NCI-H2196 (cell line): ENCODE measurements at regions not wholly inside any gene's neighbourhood (a gene's known extent, or its start where the extent isn't known, plus 50 kb on each side); places are given as distances from the start of the nearest gene placed in this dataset.
"Not testable (repeated sequence)": the region's sequence is repeated elsewhere in the genome, so short reads cannot be mapped to it uniquely, and the experiment has no call there.

Experiments used
- DNase-seq: peaks from one replicate; lab custom pipeline; 2025; ENCODE audit not compliant: unreplicated experiment; lab: John Stamatoyannopoulos, UW

GRCh38 chr16:86334079-86334635, 176.2 kb upstream of the FOXF1 start:
- no peak for DNase-seq

- DNase-seq: no peak
These were observed 174.8 kb upstream of the FOXF1 start for GRCh38 chr16:86335266-86336172.

GRCh38 chr16:86337138-86337537, 173.2 kb upstream of the FOXF1 start:
- no peak for DNase-seq

- DNase-seq: no peak
These were observed 172.5 kb upstream of the FOXF1 start for GRCh38 chr16:86337581-86338402.

GRCh38 chr16:86338403-86339115, 171.8 kb upstream of the FOXF1 start:
- DNase-seq: no peak

GRCh38 chr16:86342161-86342834, 168.0 kb upstream of the FOXF1 start:
- DNase-seq: no peak

GRCh38 chr16:86343027-86343795, 167.1 kb upstream of the FOXF1 start:
- no peak for DNase-seq

- DNase-seq: no peak
These were observed 166.3 kb upstream of the FOXF1 start for GRCh38 chr16:86343796-86344585.

- DNase-seq: no peak
These were observed 165.8 kb upstream of the FOXF1 start for GRCh38 chr16:86344586-86344871.

- no peak for DNase-seq
These were observed 165.4 kb upstream of the FOXF1 start for GRCh38 chr16:86344881-86345280.

GRCh38 chr16:86345516-86345915, 164.8 kb upstream of the FOXF1 start:
- no peak for DNase-seq

GRCh38 chr16:86346034-86346433, 164.3 kb upstream of the FOXF1 start:
- DNase-seq: no peak

- DNase-seq: no peak
These were observed 163.2 kb upstream of the FOXF1 start for GRCh38 chr16:86347090-86347489.

- no peak for DNase-seq
These were observed 162.3 kb upstream of the FOXF1 start for GRCh38 chr16:86347916-86348555.

GRCh38 chr16:86349338-86349900, 160.9 kb upstream of the FOXF1 start:
- no peak for DNase-seq

- no peak for DNase-seq
These were observed 160.0 kb upstream of the FOXF1 start for GRCh38 chr16:86350289-86350688.

GRCh38 chr16:86351041-86351784, 159.1 kb upstream of the FOXF1 start:
- DNase-seq: no peak

- not testable (repeated sequence) for DNase-seq
These were observed 158.6 kb upstream of the FOXF1 start for GRCh38 chr16:86351785-86352139.
